SK-N-SH (cell line): ENCODE measurements at regions not wholly inside any gene's neighbourhood (a gene's known extent, or its start where the extent isn't known, plus 50 kb on each side); places are given as distances from the start of the nearest gene placed in this dataset.
A peak's percentile ranks its signal among the peaks of the same experiment; 100 is the strongest.

ENCODE experiments used
- CTCF ChIA-PET: fragments of 300-600, 350-600 bp; formaldehyde crosslinking; extraction: SDS; loops from one replicate; lab custom pipeline; 2021; lab: Yijun Ruan, JAX
- POLR2A ChIA-PET: fragments of 350-600 bp; sonication (Branson Sonifier 250); formaldehyde crosslinking; extraction: SDS; loops from one replicate; lab custom pipeline; 2020; ENCODE audit warnings: antibody characterized with exemption, inconsistent platforms; lab: Yijun Ruan, JAX
- DNase-seq: peaks from one replicate; pipeline ENCODE4 v3.0.0; 2012
- H2AFZ ChIP-seq: fragments of 200-600 bp; sonication (generic); 2 replicates; pipeline ENCODE4 v1.8.1; 2016; ENCODE audit warnings: antibody characterized with exemption, mild to moderate bottlenecking, low read depth
- H3F3A ChIP-seq: fragments of 200-600 bp; sonication (generic); replicated peaks from 2 replicates; pipeline ENCODE3; 2016; ENCODE audit warnings: antibody characterized with exemption, mild to moderate bottlenecking; ENCODE audit not compliant: insufficient read depth
- H3K27ac ChIP-seq, 2 experiments: fragments of 200-500 bp in 1 of 2; fragments of 200-600 bp in 1 of 2; sonication (Bioruptor generic) in 1 of 2; sonication (generic), shearing (Covaris generic) in 1 of 2; 2 replicates each; pipeline versions ENCODE4 v1.5.1 to v1.6.1; 2014 to 2016; ENCODE audit warnings: low read depth in 2 of 2, inconsistent platforms in 1 of 2, low read length in 1 of 2, mild to moderate bottlenecking in 1 of 2, mixed read lengths in 1 of 2
- H3K27me3 ChIP-seq: fragments of 200-600 bp; sonication (generic), shearing (Covaris generic); 2 replicates; pipeline ENCODE4 v1.6.1; 2016; ENCODE audit warnings: mixed run types; ENCODE audit not compliant: insufficient read depth
- H3K36me3 ChIP-seq, 2 experiments: fragments of 200-500 bp in 1 of 2; fragments of 200-600 bp in 1 of 2; sonication (Bioruptor generic) in 1 of 2; sonication (generic) in 1 of 2; replicated peaks in 1 of 2; 2 replicates each; pipeline versions ENCODE3 to v1.5.1; 2014 to 2016; ENCODE audit warnings: low read length in 1 of 2, mild to moderate bottlenecking in 1 of 2; ENCODE audit not compliant: insufficient read depth in 2 of 2, control insufficient read depth in 1 of 2
- H3K4me1 ChIP-seq, 2 experiments: fragments of 200-500 bp in 1 of 2; fragments of 200-600 bp in 1 of 2; sonication (Bioruptor generic) in 1 of 2; sonication (generic), shearing (Covaris generic) in 1 of 2; 2 replicates each; pipeline versions ENCODE4 v1.5.1 to v1.6.1; 2014 to 2016; ENCODE audit warnings: low read depth in 1 of 2, low read length in 1 of 2, mixed run types in 1 of 2; ENCODE audit not compliant: insufficient read depth in 2 of 2, control insufficient read depth in 1 of 2
- H3K4me2 ChIP-seq: fragments of 200-600 bp; sonication (generic), shearing (Covaris generic); 2 replicates; pipeline ENCODE4 v1.6.1; 2017; ENCODE audit warnings: mixed run types
- H3K4me3 ChIP-seq, 2 experiments: fragments of 200-500 bp in 1 of 2; fragments of 200-600 bp in 1 of 2; sonication (Bioruptor generic) in 1 of 2; sonication (generic), shearing (Covaris generic) in 1 of 2; 2 replicates each; pipeline versions ENCODE4 v1.5.1 to v1.8.1; 2014 to 2016; ENCODE audit warnings: low read depth in 2 of 2, inconsistent platforms in 1 of 2, low read length in 1 of 2, mild to moderate bottlenecking in 1 of 2, mixed read lengths in 1 of 2, moderate library complexity in 1 of 2
- H3K79me2 ChIP-seq: fragments of 200-600 bp; sonication (generic); 2 replicates; pipeline ENCODE4 v1.8.1; 2017; ENCODE audit warnings: mild to moderate bottlenecking; ENCODE audit not compliant: insufficient read depth
- H3K9ac ChIP-seq: fragments of 200-600 bp; sonication (generic); 2 replicates; pipeline ENCODE4 v1.6.1; 2017; ENCODE audit warnings: mixed run types
- H3K9me2 ChIP-seq: fragments of 200-600 bp; sonication (generic); 2 replicates; pipeline ENCODE4 v1.6.1; 2017; ENCODE audit warnings: mixed run types
- H3K9me3 ChIP-seq: fragments of 200-600 bp; sonication (generic); 2 replicates; pipeline ENCODE4 v1.6.1; 2017; ENCODE audit warnings: mixed run types, mild to moderate bottlenecking, moderate library complexity
- H4K20me1 ChIP-seq: fragments of 200-600 bp; sonication (generic); 2 replicates; pipeline ENCODE4 v1.6.1; 2017; ENCODE audit warnings: mild to moderate bottlenecking, mixed run types; ENCODE audit not compliant: insufficient read depth
- ELF1 ChIP-seq: IDR thresholded peaks from 2 replicates; pipeline ENCODE4 v1.4.0; 2012
- EZH2phosphoT487 ChIP-seq: fragments of 200-600 bp; sonication (generic); IDR thresholded peaks from 2 replicates; pipeline ENCODE4 v1.6.1; 2017; ENCODE audit warnings: low read depth, mixed run types, mild to moderate bottlenecking, antibody characterized with exemption, moderate library complexity, borderline replicate concordance
- FOXJ3 ChIP-seq: sonication (generic); formaldehyde crosslinking; IDR thresholded peaks from 2 replicates; pipeline ENCODE4 v1.5.1; 2020; ENCODE audit warnings: mild to moderate bottlenecking, missing genetic modification reagents
- FOXM1 ChIP-seq: IDR thresholded peaks from 2 replicates; pipeline ENCODE4 v1.4.0; 2012; ENCODE audit warnings: low read depth, mild to moderate bottlenecking
- GABPA ChIP-seq: IDR thresholded peaks from 2 replicates; pipeline ENCODE4 v1.4.0; 2012; ENCODE audit warnings: low read depth, mild to moderate bottlenecking
- JUND ChIP-seq: IDR thresholded peaks from 2 replicates; pipeline ENCODE4 v1.4.0; 2012
- MEF2A ChIP-seq: IDR thresholded peaks from 2 replicates; pipeline ENCODE4 v1.4.0; 2012; ENCODE audit warnings: low read depth, borderline replicate concordance
- NFIC ChIP-seq: IDR thresholded peaks from 2 replicates; pipeline ENCODE4 v1.4.0; 2012; ENCODE audit warnings: borderline replicate concordance
- RCOR1 ChIP-seq: fragments of 150-350 bp; IDR thresholded peaks from 2 replicates; pipeline ENCODE4 v1.6.1; 2017; ENCODE audit warnings: antibody characterized with exemption, low read length
- RXRA ChIP-seq: IDR thresholded peaks from 2 replicates; pipeline ENCODE4 v1.4.0; 2012; ENCODE audit warnings: low read depth, mild to moderate bottlenecking, borderline replicate concordance
- SIN3A ChIP-seq: IDR thresholded peaks from 2 replicates; pipeline ENCODE4 v1.6.1; 2012; ENCODE audit warnings: low read depth, mild to moderate bottlenecking, low read length, moderate library complexity, borderline replicate concordance
- TAF1 ChIP-seq: IDR thresholded peaks from 2 replicates; pipeline ENCODE4 v1.6.1; 2012; ENCODE audit warnings: low read depth, mild to moderate bottlenecking, low read length, moderate library complexity, borderline replicate concordance
- TCF12 ChIP-seq: IDR thresholded peaks from 2 replicates; pipeline ENCODE4 v1.4.0; 2012
- WGBS: methylation state at CpG from one replicate; pipeline ENCODE4 v1.1.6; 2017; ENCODE audit warnings: low lambda C conversion rate; 5-methylcytosine and 5-hydroxymethylcytosine counted together
- TF ChIP-seq, protein P1 (sequence below): fragments of 150-350 bp; IDR thresholded peaks from 2 replicates; pipeline ENCODE4 v1.6.1; 2016; ENCODE audit warnings: mild to moderate bottlenecking, low read depth, low read length
- TF ChIP-seq, protein P2 (sequence below): IDR thresholded peaks from 2 replicates; pipeline ENCODE4 v1.4.0; 2012; ENCODE audit warnings: low read depth, borderline replicate concordance
- TF ChIP-seq, protein P3 (sequence below): IDR thresholded peaks from 2 replicates; pipeline ENCODE4 v1.4.0; 2012; ENCODE audit warnings: low read depth, borderline replicate concordance
- TF ChIP-seq, protein P4 (sequence below): IDR thresholded peaks from 2 replicates; pipeline ENCODE4 v1.4.0; 2012; ENCODE audit warnings: low read depth
- TF ChIP-seq, protein P5 (sequence below): fragments of 200-600 bp; sonication (generic); IDR thresholded peaks from 2 replicates; pipeline ENCODE4 v1.6.1; 2017; ENCODE audit warnings: antibody characterized with exemption, mild to moderate bottlenecking, moderate library complexity

DNA sequence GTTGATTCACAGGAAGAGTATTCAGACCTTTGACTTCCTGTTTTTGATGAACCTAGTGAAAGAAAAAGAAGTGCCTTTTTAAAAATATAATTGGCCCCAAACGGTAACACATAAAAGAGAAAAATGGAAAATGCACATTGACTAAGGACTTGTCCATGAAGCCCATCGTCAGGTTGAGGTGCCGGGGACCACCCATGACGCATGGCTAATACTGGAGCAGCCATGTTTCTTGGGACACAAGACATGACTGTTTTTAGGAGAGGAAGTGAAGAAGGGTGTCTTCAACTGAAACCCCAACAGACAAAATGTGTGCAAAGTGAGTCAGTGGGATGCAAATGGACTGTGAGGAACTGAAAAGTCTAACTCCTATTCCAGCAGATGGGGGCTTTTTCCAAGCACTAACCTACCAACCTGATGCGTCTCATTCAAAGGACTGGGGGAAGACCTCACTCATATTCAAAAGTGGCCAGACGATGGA, 459.4 kb downstream of the FOXO1 start:
- Histone ChIP-seq H3K4me1 (peaks cover 7 to 8% of the 10 kb centered on the region in 2 experiments; a peak in 2 of 4 replicates), H2AFZ (peak overlapping the region; percentile 54; the same call in 1 of the 2 replicates)
- POLR2A ChIA-PET: no interaction called here

DNA sequence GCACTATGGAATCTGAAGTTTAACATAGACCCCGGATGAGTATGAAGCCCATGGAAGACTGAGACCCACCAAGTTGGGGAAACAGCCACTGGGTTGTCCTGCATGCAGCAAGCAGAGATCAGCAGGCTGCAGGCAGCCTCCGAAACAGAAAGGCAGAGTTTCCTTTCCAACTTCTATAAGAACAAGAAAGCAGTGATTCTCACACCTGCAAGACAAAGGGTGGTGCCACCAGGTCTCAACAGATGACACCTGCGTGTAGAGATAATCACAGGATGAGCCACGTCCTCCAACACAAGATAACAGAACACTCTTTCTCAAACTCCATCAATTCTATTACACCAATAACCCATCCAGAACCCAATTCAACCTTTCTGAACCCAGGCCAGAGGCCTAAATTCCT, 457.9 kb downstream of the FOXO1 start:
- no peak overlapping the region for H3K9ac ChIP-seq
- H3K9me2 ChIP-seq: no peaks in the 10 kb centered on the region
- no peaks in the 10 kb centered on the region for H3K36me3 ChIP-seq
- no peaks in the 10 kb centered on the region for H3F3A ChIP-seq
- no peak overlapping the region for H3K4me2 ChIP-seq
- no peak overlapping the region for H3K27ac ChIP-seq
- H3K9me3 ChIP-seq: no peaks in the 10 kb centered on the region
- H3K4me3 ChIP-seq: no peak overlapping the region
- ChIA-PET CTCF (interaction anchor here (1.1 kb wide), 1 partner anchor 9 kb away, joined by 3 read pairs; no protein-coding TSS in a partner anchor), POLR2A (no interaction called here)
- H3K27me3 ChIP-seq: no peaks in the 10 kb centered on the region
- H2AFZ ChIP-seq: no peak overlapping the region
- H3K4me1 ChIP-seq: peaks cover 7 to 8% of the 10 kb centered on the region in 2 experiments; a peak in 2 of 4 replicates
- H3K79me2 ChIP-seq: no peaks in the 10 kb centered on the region
- no peaks in the 10 kb centered on the region for H4K20me1 ChIP-seq
- 93% methylated on average over 3 of the region's 4 CpGs for WGBS
- no peak for DNase-seq
- TF ChIP-seq, protein P1, sequence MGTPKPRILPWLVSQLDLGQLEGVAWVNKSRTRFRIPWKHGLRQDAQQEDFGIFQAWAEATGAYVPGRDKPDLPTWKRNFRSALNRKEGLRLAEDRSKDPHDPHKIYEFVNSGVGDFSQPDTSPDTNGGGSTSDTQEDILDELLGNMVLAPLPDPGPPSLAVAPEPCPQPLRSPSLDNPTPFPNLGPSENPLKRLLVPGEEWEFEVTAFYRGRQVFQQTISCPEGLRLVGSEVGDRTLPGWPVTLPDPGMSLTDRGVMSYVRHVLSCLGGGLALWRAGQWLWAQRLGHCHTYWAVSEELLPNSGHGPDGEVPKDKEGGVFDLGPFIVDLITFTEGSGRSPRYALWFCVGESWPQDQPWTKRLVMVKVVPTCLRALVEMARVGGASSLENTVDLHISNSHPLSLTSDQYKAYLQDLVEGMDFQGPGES: no peak
- TF ChIP-seq SIN3A (no peak), GABPA (no peak), NFIC (no peak), FOXJ3 (CRISPR knock-in tag) (no peak), FOXM1 (no peak), TAF1 (no peak), RXRA (no peak), TCF12 (no peak), MEF2A (no peak)
- TF ChIP-seq, protein P2, sequence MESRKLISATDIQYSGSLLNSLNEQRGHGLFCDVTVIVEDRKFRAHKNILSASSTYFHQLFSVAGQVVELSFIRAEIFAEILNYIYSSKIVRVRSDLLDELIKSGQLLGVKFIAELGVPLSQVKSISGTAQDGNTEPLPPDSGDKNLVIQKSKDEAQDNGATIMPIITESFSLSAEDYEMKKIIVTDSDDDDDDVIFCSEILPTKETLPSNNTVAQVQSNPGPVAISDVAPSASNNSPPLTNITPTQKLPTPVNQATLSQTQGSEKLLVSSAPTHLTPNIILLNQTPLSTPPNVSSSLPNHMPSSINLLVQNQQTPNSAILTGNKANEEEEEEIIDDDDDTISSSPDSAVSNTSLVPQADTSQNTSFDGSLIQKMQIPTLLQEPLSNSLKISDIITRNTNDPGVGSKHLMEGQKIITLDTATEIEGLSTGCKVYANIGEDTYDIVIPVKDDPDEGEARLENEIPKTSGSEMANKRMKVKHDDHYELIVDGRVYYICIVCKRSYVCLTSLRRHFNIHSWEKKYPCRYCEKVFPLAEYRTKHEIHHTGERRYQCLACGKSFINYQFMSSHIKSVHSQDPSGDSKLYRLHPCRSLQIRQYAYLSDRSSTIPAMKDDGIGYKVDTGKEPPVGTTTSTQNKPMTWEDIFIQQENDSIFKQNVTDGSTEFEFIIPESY: no peak
- TF ChIP-seq, protein P3, sequence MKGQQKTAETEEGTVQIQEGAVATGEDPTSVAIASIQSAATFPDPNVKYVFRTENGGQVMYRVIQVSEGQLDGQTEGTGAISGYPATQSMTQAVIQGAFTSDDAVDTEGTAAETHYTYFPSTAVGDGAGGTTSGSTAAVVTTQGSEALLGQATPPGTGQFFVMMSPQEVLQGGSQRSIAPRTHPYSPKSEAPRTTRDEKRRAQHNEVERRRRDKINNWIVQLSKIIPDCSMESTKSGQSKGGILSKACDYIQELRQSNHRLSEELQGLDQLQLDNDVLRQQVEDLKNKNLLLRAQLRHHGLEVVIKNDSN: no peak
- TF ChIP-seq, protein P4, sequence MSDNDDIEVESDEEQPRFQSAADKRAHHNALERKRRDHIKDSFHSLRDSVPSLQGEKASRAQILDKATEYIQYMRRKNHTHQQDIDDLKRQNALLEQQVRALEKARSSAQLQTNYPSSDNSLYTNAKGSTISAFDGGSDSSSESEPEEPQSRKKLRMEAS: no peak
- TF ChIP-seq, protein P5, sequence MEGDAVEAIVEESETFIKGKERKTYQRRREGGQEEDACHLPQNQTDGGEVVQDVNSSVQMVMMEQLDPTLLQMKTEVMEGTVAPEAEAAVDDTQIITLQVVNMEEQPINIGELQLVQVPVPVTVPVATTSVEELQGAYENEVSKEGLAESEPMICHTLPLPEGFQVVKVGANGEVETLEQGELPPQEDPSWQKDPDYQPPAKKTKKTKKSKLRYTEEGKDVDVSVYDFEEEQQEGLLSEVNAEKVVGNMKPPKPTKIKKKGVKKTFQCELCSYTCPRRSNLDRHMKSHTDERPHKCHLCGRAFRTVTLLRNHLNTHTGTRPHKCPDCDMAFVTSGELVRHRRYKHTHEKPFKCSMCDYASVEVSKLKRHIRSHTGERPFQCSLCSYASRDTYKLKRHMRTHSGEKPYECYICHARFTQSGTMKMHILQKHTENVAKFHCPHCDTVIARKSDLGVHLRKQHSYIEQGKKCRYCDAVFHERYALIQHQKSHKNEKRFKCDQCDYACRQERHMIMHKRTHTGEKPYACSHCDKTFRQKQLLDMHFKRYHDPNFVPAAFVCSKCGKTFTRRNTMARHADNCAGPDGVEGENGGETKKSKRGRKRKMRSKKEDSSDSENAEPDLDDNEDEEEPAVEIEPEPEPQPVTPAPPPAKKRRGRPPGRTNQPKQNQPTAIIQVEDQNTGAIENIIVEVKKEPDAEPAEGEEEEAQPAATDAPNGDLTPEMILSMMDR: no peak

More for the DNA sequence above, 459.4 kb downstream of the FOXO1 start:
- H3K27me3 ChIP-seq: no peaks in the 10 kb centered on the region
- peak overlapping the region in 1 of 2 experiments; percentile 30; a peak in 1 of 4 replicates for H3K27ac ChIP-seq
- no peaks in the 10 kb centered on the region for H3K9me2 ChIP-seq
- H4K20me1 ChIP-seq: no peaks in the 10 kb centered on the region
- H3K4me3 ChIP-seq: no peak overlapping the region
- no peaks in the 10 kb centered on the region for H3K9me3 ChIP-seq
- no peak for DNase-seq
- H3F3A ChIP-seq: no peaks in the 10 kb centered on the region
- no peak for TF ChIP-seq RCOR1
- no peak for TF ChIP-seq JUND
- no peak for TF ChIP-seq FOXM1
- TF ChIP-seq ELF1: no peak
- TF ChIP-seq TAF1: no peak
- TF ChIP-seq, protein P4: no peak
- TF ChIP-seq EZH2phosphoT487: no peak
- TF ChIP-seq, protein P2: no peak
- TF ChIP-seq, all 33 proteins: peak for 0
- H3K9ac ChIP-seq: no peak overlapping the region
- peak overlapping the region; percentile 18; the same call in 1 of the 2 replicates for H3K4me2 ChIP-seq
- CTCF ChIA-PET: interaction anchor here (1.2 kb wide), 1 partner anchor 11 kb away, joined by 3 read pairs; no protein-coding TSS in a partner anchor
- H3K36me3 ChIP-seq: no peaks in the 10 kb centered on the region
- 92% methylated on average over 6 of the region's 6 CpGs for WGBS
- H3K79me2 ChIP-seq: no peaks in the 10 kb centered on the region
